Mesenchymal stem cell (in vitro differentiated cells and primary cell): ENCODE measurements at regions not wholly inside any gene's neighbourhood (a gene's known extent, or its start where the extent isn't known, plus 50 kb on each side); places are given as distances from the start of the nearest gene placed in this dataset.

ENCODE experiments used
- DNase-seq: peaks from one replicate; pipeline ENCODE4 v3.0.0-alpha.2; 2013
- H2AFZ ChIP-seq: one replicate; pipeline ENCODE4 v1.6.1; 2013; ENCODE audit warnings: low read depth, mild to moderate bottlenecking, control low read depth, inconsistent platforms, low read length, moderate library complexity
- H2AK5ac ChIP-seq: 2 replicates; pipeline ENCODE4 v1.6.1; 2013; ENCODE audit warnings: low read length, moderate library complexity, mild to moderate bottlenecking, inconsistent platforms; ENCODE audit not compliant: severe bottlenecking
- H2BK120ac ChIP-seq: one replicate; pipeline ENCODE4 v1.6.1; 2013; ENCODE audit warnings: low read depth, mild to moderate bottlenecking, inconsistent platforms, low read length, moderate library complexity
- H2BK12ac ChIP-seq, 2 experiments: one replicate each; pipeline ENCODE4 v1.6.1; 2013; ENCODE audit warnings: inconsistent platforms in 2 of 2, low read length in 2 of 2, mild to moderate bottlenecking in 2 of 2, moderate library complexity in 2 of 2, control low read depth in 1 of 2
- H2BK15ac ChIP-seq: one replicate; pipeline ENCODE4 v1.6.1; 2013; ENCODE audit warnings: mild to moderate bottlenecking, low read depth, inconsistent platforms; ENCODE audit not compliant: poor library complexity, severe bottlenecking
- H2BK5ac ChIP-seq: 2 replicates; pipeline ENCODE4 v1.6.1; 2013; ENCODE audit warnings: low read depth, mild to moderate bottlenecking, low read length, control low read depth, inconsistent platforms; ENCODE audit not compliant: poor library complexity, severe bottlenecking
- H3K14ac ChIP-seq, 2 experiments: one replicate each; pipeline ENCODE4 v1.6.1; 2013; ENCODE audit warnings: inconsistent platforms in 2 of 2, low read length in 2 of 2, control low read depth in 1 of 2, mild to moderate bottlenecking in 1 of 2, moderate library complexity in 1 of 2
- H3K18ac ChIP-seq, 2 experiments: one replicate each; pipeline ENCODE4 v1.6.1; 2013; ENCODE audit warnings: inconsistent platforms in 2 of 2, low read length in 2 of 2, control low read depth in 1 of 2, low read depth in 1 of 2, mild to moderate bottlenecking in 1 of 2
- H3K23ac ChIP-seq, 2 experiments: one replicate each; pipeline ENCODE4 v1.6.1; 2013; ENCODE audit warnings: inconsistent platforms in 2 of 2, low read length in 2 of 2, mild to moderate bottlenecking in 2 of 2, moderate library complexity in 2 of 2, control low read depth in 1 of 2
- H3K27ac ChIP-seq: 2 replicates; pipeline ENCODE4 v1.5.1; 2013; ENCODE audit warnings: mild to moderate bottlenecking, moderate library complexity, low read length, control low read depth, inconsistent platforms; ENCODE audit not compliant: poor library complexity, severe bottlenecking
- H3K27me3 ChIP-seq, 2 experiments: 2 replicates each; pipeline versions ENCODE4 v1.6.1 to v1.7.0; 2013; ENCODE audit warnings: low read length in 2 of 2, mild to moderate bottlenecking in 2 of 2, moderate library complexity in 2 of 2, control low read depth in 1 of 2, inconsistent platforms in 1 of 2; ENCODE audit not compliant: control insufficient read depth in 1 of 2, insufficient read depth in 1 of 2
- H3K36me3 ChIP-seq, 2 experiments: 2 replicates each; pipeline versions ENCODE4 v1.6.1 to v1.7.0; 2013; ENCODE audit warnings: low read length in 2 of 2, control low read depth in 1 of 2, inconsistent platforms in 1 of 2, low read depth in 1 of 2, mild to moderate bottlenecking in 1 of 2; ENCODE audit not compliant: insufficient read depth in 2 of 2, control insufficient read depth in 1 of 2
- H3K4ac ChIP-seq, 2 experiments: one replicate each; pipeline ENCODE4 v1.6.1; 2013; ENCODE audit warnings: inconsistent platforms in 2 of 2, low read length in 2 of 2, mild to moderate bottlenecking in 2 of 2, moderate library complexity in 2 of 2, control low read depth in 1 of 2, low read depth in 1 of 2
- H3K4me1 ChIP-seq: 2 replicates; pipeline ENCODE4 v1.6.1; 2013; ENCODE audit warnings: low read depth, low read length, control low read depth; ENCODE audit not compliant: control insufficient read depth, insufficient read depth
- H3K4me2 ChIP-seq: 2 replicates; pipeline ENCODE4 v1.6.1; 2013; ENCODE audit warnings: low read length, mild to moderate bottlenecking, inconsistent platforms; ENCODE audit not compliant: poor library complexity, severe bottlenecking
- H3K4me3 ChIP-seq, 2 experiments: 2 replicates each; pipeline versions ENCODE4 v1.5.1 to v1.7.0; 2013; ENCODE audit warnings: low read length in 2 of 2, mild to moderate bottlenecking in 2 of 2, control low read depth in 1 of 2, low read depth in 1 of 2; ENCODE audit not compliant: insufficient read depth in 1 of 2
- H3K79me1 ChIP-seq: replicated peaks from 2 replicates; pipeline ENCODE4 v1.6.1; 2013; ENCODE audit warnings: mild to moderate bottlenecking, control low read depth, low read length, inconsistent platforms; ENCODE audit not compliant: poor library complexity, severe bottlenecking
- H3K9ac ChIP-seq: 2 replicates; pipeline ENCODE4 v1.7.0; 2013; ENCODE audit warnings: mild to moderate bottlenecking, low read length, moderate library complexity
- H3K9me3 ChIP-seq: 2 replicates; pipeline ENCODE4 v1.7.0; 2013; ENCODE audit warnings: mild to moderate bottlenecking, low read length; ENCODE audit not compliant: control insufficient read depth
- H4K8ac ChIP-seq: one replicate; pipeline ENCODE4 v1.6.1; 2013; ENCODE audit warnings: inconsistent platforms, mild to moderate bottlenecking, low read length, moderate library complexity
- H4K91ac ChIP-seq: one replicate; pipeline ENCODE4 v1.6.1; 2013; ENCODE audit warnings: mild to moderate bottlenecking, low read length, inconsistent platforms
- WGBS: methylation state at CpG from one replicate; pipeline ENCODE4 v1.1.7; 2013; ENCODE audit warnings: mixed read lengths; 5-methylcytosine and 5-hydroxymethylcytosine counted together

- Histone ChIP-seq H3K27me3 (peaks cover 16 to 24% of the 10 kb centered on the region in 2 experiments), H2BK5ac (no peak overlapping the region), H2BK120ac (no peak overlapping the region), H3K4me3 (no peak overlapping the region), H3K9me3 (peaks cover 4% of the 10 kb centered on the region), H3K9ac (no peak overlapping the region), H3K36me3 (no peaks in the 10 kb centered on the region), H3K23ac (no peak overlapping the region), H2BK12ac (no peak overlapping the region), H4K91ac (no peak overlapping the region), H2AK5ac (no peak overlapping the region), H3K4ac (no peak overlapping the region), H3K14ac (no peak overlapping the region), H3K27ac (no peak overlapping the region), H4K8ac (no peak overlapping the region), H2AFZ (no peak overlapping the region), H3K18ac (no peak overlapping the region), H2BK15ac (no peak overlapping the region), H3K79me1 (no peaks in the 10 kb centered on the region), H3K4me1 (no peaks in the 10 kb centered on the region), H3K4me2 (no peak overlapping the region)
- no peak for DNase-seq
- WGBS, result 84% methylated on average over 1 of the region's 2 CpGs
Measured at GRCh38 chr3:13696699-13697098, 147.8 kb downstream of the FBLN2 start.

GRCh38 chr3:13693441-13693840 lies 144.5 kb downstream of the FBLN2 start:
- Histone ChIP-seq H3K4ac (no peak overlapping the region), H2AFZ (no peak overlapping the region), H3K18ac (no peak overlapping the region), H3K9me3 (peaks cover 5% of the 10 kb centered on the region), H3K79me1 (no peaks in the 10 kb centered on the region), H3K9ac (no peak overlapping the region), H3K4me3 (no peak overlapping the region), H3K27me3 (peaks cover 24 to 43% of the 10 kb centered on the region in 2 experiments), H3K4me2 (no peak overlapping the region), H3K36me3 (no peaks in the 10 kb centered on the region), H2AK5ac (no peak overlapping the region), H3K14ac (no peak overlapping the region), H2BK12ac (no peak overlapping the region), H3K27ac (no peak overlapping the region), H4K91ac (no peak overlapping the region), H4K8ac (no peak overlapping the region), H2BK5ac (no peak overlapping the region), H3K4me1 (no peaks in the 10 kb centered on the region), H2BK120ac (no peak overlapping the region), H3K23ac (no peak overlapping the region), H2BK15ac (no peak overlapping the region)
- no peak for DNase-seq
- 44% methylated on average over 3 of the region's 3 CpGs for WGBS

GRCh38 chr3:13690636-13691035 lies 141.7 kb downstream of the FBLN2 start:
- WGBS, result 48% methylated on average over 2 of the region's 2 CpGs
- no peak for DNase-seq

GRCh38 chr3:13689373-13690260 lies 140.7 kb downstream of the FBLN2 start:
- peaks cover 6% of the 10 kb centered on the region for H3K9me3 ChIP-seq
- no peak overlapping the region for H3K9ac ChIP-seq
- H3K23ac ChIP-seq, result no peak overlapping the region
- WGBS, result 64% methylated on average over 9 of the region's 9 CpGs
- H3K36me3 ChIP-seq, result no peaks in the 10 kb centered on the region
- H4K8ac ChIP-seq, result no peak overlapping the region
- H3K4ac ChIP-seq, result no peak overlapping the region
- H3K4me1 ChIP-seq, result no peaks in the 10 kb centered on the region
- no peak overlapping the region for H2AFZ ChIP-seq
- H2BK120ac ChIP-seq, result no peak overlapping the region
- no peak overlapping the region for H3K27ac ChIP-seq
- H3K27me3 ChIP-seq, result peaks cover 37 to 51% of the 10 kb centered on the region in 2 experiments
- H3K4me2 ChIP-seq, result no peak overlapping the region
- no peaks in the 10 kb centered on the region for H3K79me1 ChIP-seq
- no peak overlapping the region for H3K18ac ChIP-seq
- H3K14ac ChIP-seq, result no peak overlapping the region
- no peak overlapping the region for H2BK5ac ChIP-seq
- no peak overlapping the region for H2BK15ac ChIP-seq
- H2BK12ac ChIP-seq, result no peak overlapping the region
- H2AK5ac ChIP-seq, result no peak overlapping the region
- no peak overlapping the region for H3K4me3 ChIP-seq
- no peak for DNase-seq
- H4K91ac ChIP-seq, result no peak overlapping the region

More at GRCh38 chr3:13690636-13691035, 141.7 kb downstream of the FBLN2 start:
- Histone ChIP-seq H3K18ac (no peak overlapping the region), H3K27me3 (peaks cover 39 to 47% of the 10 kb centered on the region in 2 experiments), H3K4me2 (no peak overlapping the region), H2AK5ac (no peak overlapping the region), H3K4me3 (no peak overlapping the region), H3K36me3 (no peaks in the 10 kb centered on the region), H3K23ac (no peak overlapping the region), H3K4ac (no peak overlapping the region), H3K9me3 (peaks cover 6% of the 10 kb centered on the region), H2BK120ac (no peak overlapping the region), H4K8ac (no peak overlapping the region), H3K79me1 (no peaks in the 10 kb centered on the region), H3K27ac (no peak overlapping the region), H3K14ac (no peak overlapping the region), H2BK5ac (no peak overlapping the region), H2BK12ac (no peak overlapping the region), H3K9ac (no peak overlapping the region), H3K4me1 (no peaks in the 10 kb centered on the region), H4K91ac (no peak overlapping the region), H2BK15ac (no peak overlapping the region), H2AFZ (no peak overlapping the region)
